ENCODE measurements at regions not wholly inside any gene's neighbourhood (a gene's known extent, or its start where the extent isn't known, plus 50 kb on each side); places are given as distances from the start of the nearest gene placed in this dataset.

DNA sequence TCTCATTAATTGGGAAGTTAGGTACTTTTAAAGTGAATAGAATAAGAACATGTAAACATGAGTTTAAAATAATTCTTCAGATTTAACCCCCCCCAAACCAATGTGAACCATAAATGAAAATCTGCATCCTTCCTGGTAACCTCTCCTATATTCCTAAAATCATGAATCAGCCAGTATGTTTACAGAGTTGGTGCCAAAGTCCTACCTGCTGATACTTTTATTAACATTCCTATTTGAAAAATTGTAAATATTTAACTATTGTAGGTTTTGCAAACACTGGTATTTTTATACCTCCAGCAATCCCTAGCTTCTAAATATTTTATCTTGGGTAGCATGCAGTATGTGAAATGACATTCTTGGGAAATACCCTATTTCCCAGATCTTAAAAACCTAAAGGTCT is 278.2 kb downstream of the RAB38 start:
- no peak for TF ChIP-seq NR3C1 (CRISPR knock-in tag; conservative IDR thresholded peaks at IDR 0.05; ENCODE audit: low read depth)
- TF ChIP-seq JUN (CRISPR knock-in tag; IDR thresholded peaks at IDR 0.05): no peak
- TF ChIP-seq, protein P1, sequence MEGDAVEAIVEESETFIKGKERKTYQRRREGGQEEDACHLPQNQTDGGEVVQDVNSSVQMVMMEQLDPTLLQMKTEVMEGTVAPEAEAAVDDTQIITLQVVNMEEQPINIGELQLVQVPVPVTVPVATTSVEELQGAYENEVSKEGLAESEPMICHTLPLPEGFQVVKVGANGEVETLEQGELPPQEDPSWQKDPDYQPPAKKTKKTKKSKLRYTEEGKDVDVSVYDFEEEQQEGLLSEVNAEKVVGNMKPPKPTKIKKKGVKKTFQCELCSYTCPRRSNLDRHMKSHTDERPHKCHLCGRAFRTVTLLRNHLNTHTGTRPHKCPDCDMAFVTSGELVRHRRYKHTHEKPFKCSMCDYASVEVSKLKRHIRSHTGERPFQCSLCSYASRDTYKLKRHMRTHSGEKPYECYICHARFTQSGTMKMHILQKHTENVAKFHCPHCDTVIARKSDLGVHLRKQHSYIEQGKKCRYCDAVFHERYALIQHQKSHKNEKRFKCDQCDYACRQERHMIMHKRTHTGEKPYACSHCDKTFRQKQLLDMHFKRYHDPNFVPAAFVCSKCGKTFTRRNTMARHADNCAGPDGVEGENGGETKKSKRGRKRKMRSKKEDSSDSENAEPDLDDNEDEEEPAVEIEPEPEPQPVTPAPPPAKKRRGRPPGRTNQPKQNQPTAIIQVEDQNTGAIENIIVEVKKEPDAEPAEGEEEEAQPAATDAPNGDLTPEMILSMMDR (IDR thresholded peaks at IDR 0.05): no peak
- TF ChIP-seq, protein P2, sequence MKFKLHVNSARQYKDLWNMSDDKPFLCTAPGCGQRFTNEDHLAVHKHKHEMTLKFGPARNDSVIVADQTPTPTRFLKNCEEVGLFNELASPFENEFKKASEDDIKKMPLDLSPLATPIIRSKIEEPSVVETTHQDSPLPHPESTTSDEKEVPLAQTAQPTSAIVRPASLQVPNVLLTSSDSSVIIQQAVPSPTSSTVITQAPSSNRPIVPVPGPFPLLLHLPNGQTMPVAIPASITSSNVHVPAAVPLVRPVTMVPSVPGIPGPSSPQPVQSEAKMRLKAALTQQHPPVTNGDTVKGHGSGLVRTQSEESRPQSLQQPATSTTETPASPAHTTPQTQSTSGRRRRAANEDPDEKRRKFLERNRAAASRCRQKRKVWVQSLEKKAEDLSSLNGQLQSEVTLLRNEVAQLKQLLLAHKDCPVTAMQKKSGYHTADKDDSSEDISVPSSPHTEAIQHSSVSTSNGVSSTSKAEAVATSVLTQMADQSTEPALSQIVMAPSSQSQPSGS (CRISPR knock-in tag; IDR thresholded peaks at IDR 0.05; ENCODE audit: borderline replicate concordance, low read depth): no peak
- no peak for TF ChIP-seq ATF1 (CRISPR knock-in tag; IDR thresholded peaks at IDR 0.05)
- no peak for TF ChIP-seq ETV6 (CRISPR knock-in tag; IDR thresholded peaks at IDR 0.05)
- TF ChIP-seq, protein P3, sequence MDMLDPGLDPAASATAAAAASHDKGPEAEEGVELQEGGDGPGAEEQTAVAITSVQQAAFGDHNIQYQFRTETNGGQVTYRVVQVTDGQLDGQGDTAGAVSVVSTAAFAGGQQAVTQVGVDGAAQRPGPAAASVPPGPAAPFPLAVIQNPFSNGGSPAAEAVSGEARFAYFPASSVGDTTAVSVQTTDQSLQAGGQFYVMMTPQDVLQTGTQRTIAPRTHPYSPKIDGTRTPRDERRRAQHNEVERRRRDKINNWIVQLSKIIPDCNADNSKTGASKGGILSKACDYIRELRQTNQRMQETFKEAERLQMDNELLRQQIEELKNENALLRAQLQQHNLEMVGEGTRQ (CRISPR knock-in tag; IDR thresholded peaks at IDR 0.05): no peak
- TF ChIP-seq ZNF263 (CRISPR knock-in tag; IDR thresholded peaks at IDR 0.05; ENCODE audit: low read depth): no peak
- no peak for TF ChIP-seq TCF7 (CRISPR knock-in tag; IDR thresholded peaks at IDR 0.05; ENCODE audit: low read depth)
- TF ChIP-seq, protein P4, sequence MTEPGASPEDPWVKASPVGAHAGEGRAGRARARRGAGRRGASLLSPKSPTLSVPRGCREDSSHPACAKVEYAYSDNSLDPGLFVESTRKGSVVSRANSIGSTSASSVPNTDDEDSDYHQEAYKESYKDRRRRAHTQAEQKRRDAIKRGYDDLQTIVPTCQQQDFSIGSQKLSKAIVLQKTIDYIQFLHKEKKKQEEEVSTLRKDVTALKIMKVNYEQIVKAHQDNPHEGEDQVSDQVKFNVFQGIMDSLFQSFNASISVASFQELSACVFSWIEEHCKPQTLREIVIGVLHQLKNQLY (CRISPR knock-in tag; IDR thresholded peaks at IDR 0.05): no peak
- TF ChIP-seq MXD4 (CRISPR knock-in tag; IDR thresholded peaks at IDR 0.05; ENCODE audit: borderline replicate concordance): no peak
